ENCODE measurements at regions not wholly inside any gene's neighbourhood (a gene's known extent, or its start where the extent isn't known, plus 50 kb on each side); places are given as distances from the start of the nearest gene placed in this dataset.

DNA sequence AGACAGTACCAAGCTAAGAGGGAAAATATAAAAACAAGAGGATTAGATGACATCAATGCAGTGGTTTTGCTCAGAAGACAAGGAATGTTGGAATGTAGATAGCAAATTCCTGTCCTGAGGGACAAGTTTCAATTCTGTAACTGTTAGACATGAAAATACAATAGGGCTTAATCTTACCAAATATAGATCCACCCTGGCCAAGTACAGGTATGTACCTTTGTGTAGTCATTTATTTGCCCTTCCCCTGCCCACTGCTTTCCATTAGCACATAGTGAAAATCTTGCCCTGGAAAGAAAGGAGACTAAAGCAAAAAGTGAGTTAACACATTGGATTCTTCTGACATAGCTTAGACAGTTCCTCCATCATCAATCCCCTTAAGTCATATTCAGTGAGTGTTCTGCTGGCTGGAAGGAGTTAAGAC is 389.0 kb upstream of the THBS1 start:
- TF ChIP-seq GATA2 (IDR thresholded peaks at IDR 0.05; ENCODE audit: low read depth, low read length) (no peak), GATA3 (IDR thresholded peaks at IDR 0.05; ENCODE audit: low read depth, low read length) (no peak)

All from SH-SY5Y (cell line).